ENCODE measurements at regions not wholly inside any gene's neighbourhood (a gene's known extent, or its start where the extent isn't known, plus 50 kb on each side); places are given as distances from the start of the nearest gene placed in this dataset.

- TF ChIP-seq CTCF (IDR thresholded peaks at IDR 0.05) (no peak), POLR2AphosphoS5 (IDR thresholded peaks at IDR 0.05; ENCODE audit: low read depth, low read length) (no peak)
Measured at GRCh38 chr5:126274076-126274762, 149.0 kb upstream of the GRAMD2B start.
